D721Med (cell line): ENCODE measurements at regions not wholly inside any gene's neighbourhood (a gene's known extent, or its start where the extent isn't known, plus 50 kb on each side); places are given as distances from the start of the nearest gene placed in this dataset.

Source experiments
- DNase-seq: peaks from one replicate; pipeline ENCODE4 v3.0.0; 2011; ENCODE audit warnings: low spot score; ENCODE audit not compliant: insufficient read length
- FAIRE-seq: peaks from 2 replicates; lab custom pipeline; 2011; peaks lifted over from hg19 to GRCh38; lab: Jason Lieb, UNC
- CTCF ChIP-seq: IDR thresholded peaks from 2 replicates; pipeline ENCODE4 v1.5.1; 2012; ENCODE audit warnings: mild to moderate bottlenecking, control low read depth; ENCODE audit not compliant: insufficient read depth; ENCODE audit errors: missing control alignments

GRCh38 chr3:5466717-5467116 lies 279.2 kb downstream of the EDEM1 start:
- no peak for DNase-seq
- FAIRE-seq: no peak
- no peak for TF ChIP-seq CTCF

GRCh38 chr3:5473471-5473870 lies 286.0 kb downstream of the EDEM1 start:
- no peak for TF ChIP-seq CTCF
- FAIRE-seq: peak; percentile 74
- DNase-seq: no peak

- FAIRE-seq (no peak), DNase-seq (no peak)
- no peak for TF ChIP-seq CTCF
Measured at GRCh38 chr3:5476403-5476802, 288.9 kb downstream of the EDEM1 start.

- TF ChIP-seq CTCF: no peak
- no peak for DNase-seq
- no peak for FAIRE-seq
Measured at GRCh38 chr3:5479229-5479799, 291.8 kb downstream of the EDEM1 start.

GRCh38 chr3:5480190-5480589 lies 292.7 kb downstream of the EDEM1 start:
- no peak for TF ChIP-seq CTCF
- no peak for FAIRE-seq
- DNase-seq: no peak

GRCh38 chr3:5485427-5485826 lies 297.9 kb downstream of the EDEM1 start:
- FAIRE-seq (peak; percentile 60), DNase-seq (no peak)
- no peak for TF ChIP-seq CTCF

GRCh38 chr3:5488771-5489170 lies 301.3 kb downstream of the EDEM1 start:
- TF ChIP-seq CTCF: no peak
- no peak for FAIRE-seq
- no peak for DNase-seq
